Tibial nerve (tissue), 4 donors: ENCODE measurements at regions not wholly inside any gene's neighbourhood (a gene's known extent, or its start where the extent isn't known, plus 50 kb on each side); places are given as distances from the start of the nearest gene placed in this dataset.

ENCODE experiments used
- EP300 ChIP-seq, 2 donors: sonication (generic); formaldehyde crosslinking; IDR thresholded peaks; one replicate each; pipeline ENCODE4 v1.6.1; 2017; ENCODE audit warnings: antibody characterized with exemption in 2 of 2, mild to moderate bottlenecking in 1 of 2
- POLR2A ChIP-seq, 2 donors: fragments of 450-650 bp; IDR thresholded peaks; one replicate each; pipeline ENCODE4 v1.6.1; 2017; ENCODE audit warnings: antibody characterized with exemption in 2 of 2, mild to moderate bottlenecking in 2 of 2, moderate library complexity in 2 of 2
- TF ChIP-seq, protein P1 (sequence below), 5 experiments: fragments of 200-600 bp in 3 of 5; fragments of 450-650 bp in 2 of 5; sonication (generic) in 3 of 5; IDR thresholded peaks; one replicate each; pipeline ENCODE4 v1.5.1; 2016 to 2019; ENCODE audit warnings: antibody characterized with exemption in 5 of 5, mild to moderate bottlenecking in 3 of 5, moderate library complexity in 2 of 5

DNA sequence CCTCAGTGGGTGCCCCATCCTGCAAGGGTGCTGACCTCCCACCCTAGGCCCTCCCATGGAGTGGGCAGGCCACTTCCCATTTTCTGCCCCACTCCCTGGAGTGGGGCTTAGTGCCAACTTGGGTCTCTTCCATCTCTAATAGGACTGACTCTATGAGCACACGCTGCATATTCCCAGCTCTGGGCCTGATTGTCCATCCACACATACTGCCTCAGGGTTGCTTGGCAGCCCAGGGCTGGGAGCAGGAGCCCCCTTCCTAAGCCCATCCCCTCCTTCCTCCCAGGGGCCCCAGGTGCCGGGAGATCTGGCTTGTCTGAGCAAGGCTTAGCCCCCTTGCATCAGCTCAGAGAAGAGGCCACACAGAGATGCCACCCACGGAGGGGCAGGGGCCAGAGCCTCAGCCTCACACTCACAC lies 55.1 kb downstream of the PJA1 start:
- TF ChIP-seq, protein P1, sequence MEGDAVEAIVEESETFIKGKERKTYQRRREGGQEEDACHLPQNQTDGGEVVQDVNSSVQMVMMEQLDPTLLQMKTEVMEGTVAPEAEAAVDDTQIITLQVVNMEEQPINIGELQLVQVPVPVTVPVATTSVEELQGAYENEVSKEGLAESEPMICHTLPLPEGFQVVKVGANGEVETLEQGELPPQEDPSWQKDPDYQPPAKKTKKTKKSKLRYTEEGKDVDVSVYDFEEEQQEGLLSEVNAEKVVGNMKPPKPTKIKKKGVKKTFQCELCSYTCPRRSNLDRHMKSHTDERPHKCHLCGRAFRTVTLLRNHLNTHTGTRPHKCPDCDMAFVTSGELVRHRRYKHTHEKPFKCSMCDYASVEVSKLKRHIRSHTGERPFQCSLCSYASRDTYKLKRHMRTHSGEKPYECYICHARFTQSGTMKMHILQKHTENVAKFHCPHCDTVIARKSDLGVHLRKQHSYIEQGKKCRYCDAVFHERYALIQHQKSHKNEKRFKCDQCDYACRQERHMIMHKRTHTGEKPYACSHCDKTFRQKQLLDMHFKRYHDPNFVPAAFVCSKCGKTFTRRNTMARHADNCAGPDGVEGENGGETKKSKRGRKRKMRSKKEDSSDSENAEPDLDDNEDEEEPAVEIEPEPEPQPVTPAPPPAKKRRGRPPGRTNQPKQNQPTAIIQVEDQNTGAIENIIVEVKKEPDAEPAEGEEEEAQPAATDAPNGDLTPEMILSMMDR (IDR thresholded peaks at IDR 0.05) = no peak
- TF ChIP-seq POLR2A (IDR thresholded peaks at IDR 0.05) = no peak
- no peak for TF ChIP-seq EP300 (IDR thresholded peaks at IDR 0.05)
